LoVo (cell line): ENCODE measurements at regions not wholly inside any gene's neighbourhood (a gene's known extent, or its start where the extent isn't known, plus 50 kb on each side); places are given as distances from the start of the nearest gene placed in this dataset.

Experiments used
- DNase-seq: peaks from one replicate; pipeline ENCODE4 v3.0.0-alpha.2; 2016; ENCODE audit warnings: low spot score

GRCh38 chr4:31949045-31949444 lies 1228.9 kb downstream of the PCDH7 start:
- no peak for DNase-seq

GRCh38 chr4:31955346-31955745 lies 1235.2 kb downstream of the PCDH7 start:
- no peak for DNase-seq

- DNase-seq, result no peak
Observed at GRCh38 chr4:31959972-31960371, 1239.8 kb downstream of the PCDH7 start.

- no peak for DNase-seq
Observed at GRCh38 chr4:31964685-31965084, 1244.5 kb downstream of the PCDH7 start.

GRCh38 chr4:31968842-31969241 lies 1248.7 kb downstream of the PCDH7 start:
- DNase-seq, result no peak

- no peak for DNase-seq
Observed at GRCh38 chr4:31974490-31975002, 1254.4 kb downstream of the PCDH7 start.

GRCh38 chr4:31979988-31980387 lies 1259.8 kb downstream of the PCDH7 start:
- DNase-seq, result no peak

- DNase-seq, result no peak
Observed at GRCh38 chr4:31983246-31983645, 1263.1 kb downstream of the PCDH7 start.

GRCh38 chr4:31983677-31984076 lies 1263.5 kb downstream of the PCDH7 start:
- no peak for DNase-seq

- DNase-seq, result no peak
Observed at GRCh38 chr4:31984872-31985271, 1264.7 kb downstream of the PCDH7 start.

- no peak for DNase-seq
Observed at GRCh38 chr4:31995943-31996901, 1276.1 kb downstream of the PCDH7 start.

GRCh38 chr4:31998807-31999206 lies 1278.6 kb downstream of the PCDH7 start:
- DNase-seq, result no peak

GRCh38 chr4:31999848-32000247 lies 1279.7 kb downstream of the PCDH7 start:
- DNase-seq, result no peak

GRCh38 chr4:32000846-32001488 lies 1280.8 kb downstream of the PCDH7 start:
- no peak for DNase-seq

- no peak for DNase-seq
Observed at GRCh38 chr4:32002037-32002747, 1282.0 kb downstream of the PCDH7 start.

- DNase-seq, result no peak
Observed at GRCh38 chr4:32003548-32003947, 1283.4 kb downstream of the PCDH7 start.

- no peak for DNase-seq
Observed at GRCh38 chr4:32010221-32010620, 1290.1 kb downstream of the PCDH7 start.

- DNase-seq, result no peak
Observed at GRCh38 chr4:32022071-32022470, 1301.9 kb downstream of the PCDH7 start.

- peak; percentile 56 for DNase-seq
Observed at GRCh38 chr4:32025851-32026459, 1305.8 kb downstream of the PCDH7 start.

- no peak for DNase-seq
Observed at GRCh38 chr4:32030406-32030805, 1310.2 kb downstream of the PCDH7 start.

- no peak for DNase-seq
Observed at GRCh38 chr4:32031026-32031425, 1310.9 kb downstream of the PCDH7 start.

- DNase-seq, result no peak
Observed at GRCh38 chr4:32032136-32032672, 1312.0 kb downstream of the PCDH7 start.
